ENCODE measurements at regions not wholly inside any gene's neighbourhood (a gene's known extent, or its start where the extent isn't known, plus 50 kb on each side); places are given as distances from the start of the nearest gene placed in this dataset.

- Histone ChIP-seq H4K20me1 (ENCODE audit: insufficient read depth, low read length, poor library complexity, severe bottlenecking) (no peaks in the 10 kb centered on the region), H3K36me3 (ENCODE audit: insufficient read depth, low read length) (no peaks in the 10 kb centered on the region), H3K9me3 (ENCODE audit: insufficient read depth, low read depth, low read length) (no peaks in the 10 kb centered on the region; the same call in 1 of the 2 replicates), H3K4me2 (ENCODE audit: low read depth, low read length, poor library complexity, severe bottlenecking) (no peak overlapping the region), H3F3A (ENCODE audit: low read depth) (no peaks in the 10 kb centered on the region), H3K9ac (ENCODE audit: low read depth, low read length, poor library complexity, severe bottlenecking) (no peak overlapping the region), H3K4me1 (ENCODE audit: insufficient read depth, low read length, poor library complexity, severe bottlenecking) (no peaks in the 10 kb centered on the region), H3K79me2 (ENCODE audit: insufficient read depth, low read length) (no peaks in the 10 kb centered on the region), H3K27me3 (ENCODE audit: insufficient read depth, low read length, poor library complexity, severe bottlenecking) (no peaks in the 10 kb centered on the region), H3K4me3 (ENCODE audit: low read length, poor library complexity, severe bottlenecking) (no peak overlapping the region), H2AFZ (ENCODE audit: low read length) (no peak overlapping the region), H3K9me2 (replicated peaks; ENCODE audit: low read depth, low read length) (no peaks in the 10 kb centered on the region)
- no peak for TF ChIP-seq CTCF (conservative IDR thresholded peaks at IDR 0.05; ENCODE audit: low read length)
- TF ChIP-seq EZH2phosphoT487 (IDR thresholded peaks at IDR 0.05; ENCODE audit: borderline replicate concordance) = no peak
Measured at GRCh38 chr5:2008851-2009629, 126.3 kb upstream of the IRX4 start.

- Histone ChIP-seq H3K27me3 (ENCODE audit: insufficient read depth, low read length, poor library complexity, severe bottlenecking) (no peaks in the 10 kb centered on the region), H3K36me3 (ENCODE audit: insufficient read depth, low read length) (no peaks in the 10 kb centered on the region), H3K4me1 (ENCODE audit: insufficient read depth, low read length, poor library complexity, severe bottlenecking) (no peaks in the 10 kb centered on the region), H3K4me3 (ENCODE audit: low read length, poor library complexity, severe bottlenecking) (no peak overlapping the region), H3K4me2 (ENCODE audit: low read depth, low read length, poor library complexity, severe bottlenecking) (no peak overlapping the region), H3K9ac (ENCODE audit: low read depth, low read length, poor library complexity, severe bottlenecking) (no peak overlapping the region), H4K20me1 (ENCODE audit: insufficient read depth, low read length, poor library complexity, severe bottlenecking) (no peaks in the 10 kb centered on the region), H3K9me2 (replicated peaks; ENCODE audit: low read depth, low read length) (no peaks in the 10 kb centered on the region), H2AFZ (ENCODE audit: low read length) (no peak overlapping the region), H3K79me2 (ENCODE audit: insufficient read depth, low read length) (no peaks in the 10 kb centered on the region), H3K9me3 (ENCODE audit: insufficient read depth, low read depth, low read length) (no peaks in the 10 kb centered on the region; the same call in 1 of the 2 replicates), H3F3A (ENCODE audit: low read depth) (no peaks in the 10 kb centered on the region)
- TF ChIP-seq EZH2phosphoT487 (IDR thresholded peaks at IDR 0.05; ENCODE audit: borderline replicate concordance) (no peak), CTCF (conservative IDR thresholded peaks at IDR 0.05; ENCODE audit: low read length) (no peak)
Measured at GRCh38 chr5:2007878-2008501, 125.3 kb upstream of the IRX4 start.

- no peaks in the 10 kb centered on the region for H3K4me1 ChIP-seq (ENCODE audit: insufficient read depth, low read length, poor library complexity, severe bottlenecking)
- no peaks in the 10 kb centered on the region; the same call in 1 of the 2 replicates for H3K9me3 ChIP-seq (ENCODE audit: insufficient read depth, low read depth, low read length)
- H3K79me2 ChIP-seq (ENCODE audit: insufficient read depth, low read length) = no peaks in the 10 kb centered on the region
- H3K27me3 ChIP-seq (ENCODE audit: insufficient read depth, low read length, poor library complexity, severe bottlenecking) = no peaks in the 10 kb centered on the region
- no peak overlapping the region for H3K4me2 ChIP-seq (ENCODE audit: low read depth, low read length, poor library complexity, severe bottlenecking)
- no peak overlapping the region for H3K9ac ChIP-seq (ENCODE audit: low read depth, low read length, poor library complexity, severe bottlenecking)
- H4K20me1 ChIP-seq (ENCODE audit: insufficient read depth, low read length, poor library complexity, severe bottlenecking) = no peaks in the 10 kb centered on the region
- H2AFZ ChIP-seq (ENCODE audit: low read length) = no peak overlapping the region
- no peaks in the 10 kb centered on the region for H3K36me3 ChIP-seq (ENCODE audit: insufficient read depth, low read length)
- H3F3A ChIP-seq (ENCODE audit: low read depth) = no peaks in the 10 kb centered on the region
- H3K9me2 ChIP-seq (replicated peaks; ENCODE audit: low read depth, low read length) = no peaks in the 10 kb centered on the region
- H3K4me3 ChIP-seq (ENCODE audit: low read length, poor library complexity, severe bottlenecking) = no peak overlapping the region
- TF ChIP-seq EZH2phosphoT487 (IDR thresholded peaks at IDR 0.05; ENCODE audit: borderline replicate concordance) = no peak
- TF ChIP-seq CTCF (conservative IDR thresholded peaks at IDR 0.05; ENCODE audit: low read length) = no peak
Measured at GRCh38 chr5:2007496-2007877, 124.8 kb upstream of the IRX4 start.

Measured in Loucy (cell line).